Motor neuron (in vitro differentiated cells): ENCODE measurements at regions not wholly inside any gene's neighbourhood (a gene's known extent, or its start where the extent isn't known, plus 50 kb on each side); places are given as distances from the start of the nearest gene placed in this dataset.
"Not testable (repeated sequence)": the region's sequence is repeated elsewhere in the genome, so short reads cannot be mapped to it uniquely, and the experiment has no call there.

Experiments used
- ATAC-seq, 8 experiments: fragments of 200-7000 bp; cut with Tn5 transposase; replicated peaks in 6 of 8; 2 replicates each; pipeline ENCODE4 v1.8.0; 2021; ENCODE audit warnings: mild to moderate bottlenecking in 8 of 8, moderate library complexity in 8 of 8
- H3K27ac ChIP-seq, 2 donors: fragments of 250-450 bp; sonication (Bioruptor Pico); 2 replicates each; pipeline ENCODE4 v1.9.0; 2021; ENCODE audit warnings: antibody characterized with exemption in 2 of 2, mild to moderate bottlenecking in 2 of 2, moderate library complexity in 1 of 2
- H3K4me1 ChIP-seq, 2 donors: fragments of 250-450 bp; sonication (Bioruptor Pico); replicated peaks in 1 of 2; 2 replicates each; pipeline ENCODE4 v1.6.1; 2021; ENCODE audit warnings: antibody characterized with exemption in 2 of 2, mild to moderate bottlenecking in 2 of 2, moderate library complexity in 1 of 2
- H3K4me3 ChIP-seq, 5 donors: fragments of 250-450 bp; sonication (Bioruptor Pico); 2 replicates each; pipeline ENCODE4 v1.9.0; 2021; ENCODE audit warnings: antibody characterized with exemption in 5 of 5, mild to moderate bottlenecking in 5 of 5, moderate library complexity in 4 of 5
- WGBS, 10 experiments: fragments of 450-650 bp; shearing (Covaris generic); methylation state at CpG; one replicate each; pipeline ENCODE4 v1.0.0; 2022; 5-methylcytosine and 5-hydroxymethylcytosine counted together
- in situ Hi-C, 9 experiments: fragments of 400-800 bp; cut with MboI; loops; one replicate each; pipeline ENCODE4 v1.15.0; 2021; ENCODE audit warnings: low sequenced_read_pairs in 9 of 9, low pct_unique_long_range_greater_than_20kb in 2 of 9; ENCODE audit not compliant: unreplicated experiment in 9 of 9

DNA sequence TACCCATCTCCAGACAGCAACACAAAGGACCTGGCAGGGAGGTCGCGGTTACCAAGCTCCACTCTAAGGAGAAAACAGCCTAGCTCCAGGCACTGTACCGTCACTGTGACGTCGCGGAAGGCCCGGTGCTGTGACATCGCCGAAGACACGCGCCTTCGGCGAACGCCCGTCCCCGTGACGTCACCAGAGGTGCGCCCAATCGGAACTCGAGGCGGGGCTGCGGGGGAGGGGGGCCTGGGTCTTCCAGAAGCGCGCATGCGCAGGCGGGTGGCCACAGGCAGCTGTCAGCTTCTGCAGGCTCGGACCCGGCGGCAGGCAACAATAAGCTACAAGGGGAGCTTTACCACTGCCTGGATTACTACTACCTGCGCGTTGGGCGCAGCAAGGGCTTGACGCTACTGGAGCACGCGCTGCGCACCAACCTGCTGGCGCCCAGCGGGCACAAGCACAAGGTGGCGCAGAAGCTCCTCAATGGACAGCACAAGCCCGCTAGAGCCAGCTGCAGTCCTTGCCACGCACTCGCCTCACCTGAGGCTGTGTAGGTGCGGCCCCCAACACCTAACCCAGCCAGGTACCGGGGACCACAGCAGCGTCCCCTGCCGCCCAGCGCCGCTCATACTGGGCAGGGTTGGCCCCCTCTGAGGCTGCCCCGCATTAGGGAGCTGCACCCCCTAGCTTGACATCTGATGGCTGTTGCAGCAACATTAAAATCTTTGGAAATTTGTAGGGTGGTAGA lies 208.4 kb downstream of the TPST1 start:
- 0 to 58% (median 16%) methylated on average over 1 to 11 of the region's 49 CpGs; no CpG with 5 or more reads in 5 of the 10 experiments for WGBS, 10 experiments
- in situ Hi-C loops = no loop called here
- Histone ChIP-seq H3K27ac (peak overlapping the region; percentile 29 to 71), H3K4me3 (peak overlapping the region; percentile 25 to 39 (median 31)), H3K4me1 (peaks cover 0 to 5% of the 10 kb centered on the region in 2 donors)
- ATAC-seq = peak; percentile 85 to 95 (median 92)

DNA sequence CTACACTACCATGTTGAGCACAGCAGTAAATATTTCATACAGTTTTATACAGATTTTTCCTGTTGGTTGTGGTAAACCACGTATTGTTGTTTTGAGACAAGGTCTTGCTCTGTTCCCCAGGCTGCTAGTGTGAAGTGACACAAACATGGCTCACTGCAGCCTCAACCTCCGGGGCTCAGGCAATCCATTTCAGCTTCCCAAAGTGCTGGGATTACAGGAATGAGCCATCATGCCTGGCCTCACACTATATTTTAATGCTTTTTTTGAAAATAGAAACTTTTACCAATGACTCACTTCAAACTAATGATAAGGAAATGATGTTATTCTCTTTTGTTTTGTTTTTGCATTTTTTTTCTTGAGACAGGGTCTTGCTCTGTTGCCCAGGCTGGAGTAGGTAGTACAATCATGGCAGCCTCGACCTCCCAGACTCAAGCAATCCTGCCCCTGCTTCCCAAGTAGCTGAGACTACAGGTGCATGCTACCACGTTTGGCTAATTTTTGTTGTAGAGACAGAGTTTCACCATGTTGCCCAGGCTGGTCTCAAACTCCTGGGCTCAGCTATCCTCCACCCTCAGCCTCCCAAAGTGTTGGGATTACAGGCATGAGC lies 210.6 kb downstream of the TPST1 start:
- WGBS, 10 experiments = 43 to 92% (median 79%) methylated on average over 1 to 4 of the region's 4 CpGs; no CpG with 5 or more reads in 2 of the 10 experiments
- Histone ChIP-seq H3K27ac (no peak overlapping the region), H3K4me1 (peaks cover 0 to 5% of the 10 kb centered on the region in 2 donors), H3K4me3 (no peak overlapping the region)
- in situ Hi-C loops = no loop called here
- no peak for ATAC-seq

- in situ Hi-C loops = no loop called here
- H3K27ac ChIP-seq = no peak overlapping the region
- ATAC-seq = no peak
- H3K4me1 ChIP-seq = peaks cover 0 to 2% of the 10 kb centered on the region in 2 donors
- no peak overlapping the region for H3K4me3 ChIP-seq
- 78 to 100% (median 100%) methylated on average over 1 of the region's 3 CpGs; no CpG with 5 or more reads in 5 of the 10 experiments for WGBS, 10 experiments
Measured at GRCh38 chr7:66418537-66418936, 210.1 kb upstream of the KCTD7 start.

DNA sequence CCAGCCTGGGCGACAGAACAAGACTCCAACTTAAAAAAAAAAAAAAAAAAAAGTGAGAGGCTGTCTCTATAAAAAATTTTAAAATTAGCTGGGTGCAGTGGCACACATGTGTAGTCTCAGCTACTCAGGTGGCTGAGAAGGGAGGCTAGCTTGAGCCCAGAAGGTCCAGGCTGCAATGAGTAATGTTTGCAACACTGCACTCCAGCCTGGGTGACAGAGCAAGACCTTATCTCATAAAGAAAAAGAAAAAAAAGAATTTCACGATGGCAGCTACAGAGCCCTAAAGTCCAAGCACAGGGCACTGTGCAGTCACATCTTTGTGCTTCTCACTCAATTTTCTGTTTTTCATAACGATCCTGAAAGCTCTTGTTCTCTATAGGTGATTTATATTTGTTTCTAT lies 209.5 kb upstream of the KCTD7 start:
- in situ Hi-C loops = no loop called here
- Histone ChIP-seq H3K27ac (no peak overlapping the region), H3K4me1 (no peaks in the 10 kb centered on the region), H3K4me3 (no peak overlapping the region)
- ATAC-seq = no peak
- WGBS, 10 experiments = 67 to 93% (median 79%) methylated on average over 1 to 3 of the region's 3 CpGs; no CpG with 5 or more reads in 2 of the 10 experiments

DNA sequence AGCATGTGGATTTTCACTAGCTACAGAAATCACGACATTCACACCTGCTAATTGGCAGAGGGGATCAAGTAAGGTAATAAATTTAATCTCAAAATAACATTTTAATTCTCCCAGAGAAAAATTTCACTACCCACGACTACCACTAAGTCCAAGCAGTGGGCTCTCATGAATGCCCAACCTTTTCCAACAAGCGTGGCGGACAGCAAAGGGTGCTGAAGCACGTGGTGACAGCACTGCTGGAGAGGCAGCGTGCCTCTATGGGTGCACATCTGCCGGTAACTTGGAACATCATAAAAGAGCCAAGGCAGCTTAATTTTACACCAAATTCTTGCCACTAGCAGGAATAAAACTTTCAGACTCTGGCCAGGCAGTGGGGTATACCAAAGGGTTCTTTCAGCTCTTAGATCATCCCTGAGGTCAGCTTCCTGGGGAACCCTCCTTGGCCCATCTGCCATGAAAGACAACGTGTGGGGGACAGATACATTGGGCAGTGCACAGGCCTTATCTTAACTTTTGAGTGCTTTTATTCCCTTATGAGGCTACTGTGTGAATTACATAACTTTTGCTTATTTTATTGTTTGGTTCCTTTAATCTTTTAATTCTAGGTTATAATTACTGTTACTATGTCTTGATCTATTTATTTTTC lies 206.7 kb upstream of the KCTD7 start:
- Histone ChIP-seq H3K4me1 (no peaks in the 10 kb centered on the region), H3K27ac (no peak overlapping the region), H3K4me3 (no peak overlapping the region)
- ATAC-seq = no peak
- in situ Hi-C loops = no loop called here
- WGBS, 10 experiments = 17 to 94% (median 80%) methylated on average over 1 to 7 of the region's 8 CpGs; no CpG with 5 or more reads in 1 of the 10 experiments

DNA sequence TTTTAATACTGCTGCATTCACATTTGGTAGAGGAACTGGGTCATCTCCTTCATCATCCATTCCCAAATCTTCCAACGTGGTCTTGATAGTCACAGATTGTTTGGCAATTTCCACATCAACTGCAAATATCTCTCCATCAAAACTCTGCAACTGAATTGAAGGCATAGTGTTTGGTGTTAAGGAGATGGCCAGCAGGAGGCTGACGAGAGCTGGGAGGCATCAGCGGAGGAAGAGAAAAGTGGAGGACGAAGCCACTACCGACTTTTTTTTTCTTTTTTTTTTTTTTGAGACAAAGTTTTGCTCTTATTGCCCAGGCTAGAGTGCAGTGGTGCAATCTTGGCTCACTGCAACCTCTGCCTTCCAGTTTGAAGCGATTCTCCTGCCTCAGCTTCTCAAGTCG lies 205.0 kb upstream of the KCTD7 start:
- 85 to 100% (median 94%) methylated on average over 1 to 6 of the region's 7 CpGs; no CpG with 5 or more reads in 5 of the 10 experiments for WGBS, 10 experiments
- no peak overlapping the region for H3K27ac ChIP-seq
- H3K4me3 ChIP-seq = no peak overlapping the region

DNA sequence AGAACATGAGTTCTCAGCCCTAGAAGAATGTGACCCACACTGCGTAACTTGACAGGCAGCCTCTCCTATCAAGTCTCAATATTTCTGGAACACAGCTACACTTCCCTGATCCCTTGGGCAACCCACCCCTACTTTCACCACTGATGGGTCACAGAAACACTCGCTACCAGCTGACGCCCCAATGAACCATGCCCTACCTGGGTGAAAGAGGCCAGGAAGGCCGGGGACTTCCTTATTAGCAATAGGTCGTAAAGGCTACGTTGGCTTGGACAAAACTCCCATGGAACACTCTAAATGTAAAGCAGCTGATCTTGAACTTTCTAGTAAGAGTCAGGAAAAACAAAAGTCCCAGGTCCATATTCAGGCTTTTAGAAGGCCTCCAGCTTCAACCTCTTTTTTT lies 202.3 kb upstream of the KCTD7 start:
- ATAC-seq = no peak
- in situ Hi-C loops = no loop called here
- 80 to 100% (median 100%) methylated on average over 1 to 4 of the region's 6 CpGs; no CpG with 5 or more reads in 2 of the 10 experiments for WGBS, 10 experiments
- Histone ChIP-seq H3K27ac (no peak overlapping the region), H3K4me3 (no peak overlapping the region), H3K4me1 (no peaks in the 10 kb centered on the region)

More for the DNA sequence above, 205.0 kb upstream of the KCTD7 start:
- in situ Hi-C loops = no loop called here
- no peaks in the 10 kb centered on the region for H3K4me1 ChIP-seq
- no peak for ATAC-seq

DNA sequence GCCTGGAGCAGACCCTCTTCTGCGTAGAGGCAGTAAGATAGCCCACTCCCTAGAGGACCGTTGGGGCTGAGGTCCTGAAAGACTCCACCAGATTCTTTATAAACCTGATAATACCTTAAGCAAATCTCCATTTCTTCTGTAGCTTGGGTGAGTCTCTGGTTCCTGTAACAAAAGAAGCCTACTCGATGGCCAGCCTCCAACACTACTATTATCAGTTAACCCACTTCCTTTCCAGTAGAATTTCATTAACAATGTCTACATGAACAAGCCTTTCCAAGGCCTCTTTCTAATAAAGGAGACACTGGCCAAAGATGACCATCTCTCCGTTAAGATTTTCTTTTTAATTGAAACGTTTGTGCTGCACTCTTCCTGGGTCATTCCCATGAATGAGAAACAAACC lies 201.7 kb upstream of the KCTD7 start:
- Histone ChIP-seq H3K4me3 (no peak overlapping the region), H3K27ac (no peak overlapping the region), H3K4me1 (no peaks in the 10 kb centered on the region)
- WGBS, 10 experiments = 50 to 100% (median 88%) methylated on average over 1 to 4 of the region's 5 CpGs; no CpG with 5 or more reads in 1 of the 10 experiments
- in situ Hi-C loops = no loop called here
- ATAC-seq = no peak

DNA sequence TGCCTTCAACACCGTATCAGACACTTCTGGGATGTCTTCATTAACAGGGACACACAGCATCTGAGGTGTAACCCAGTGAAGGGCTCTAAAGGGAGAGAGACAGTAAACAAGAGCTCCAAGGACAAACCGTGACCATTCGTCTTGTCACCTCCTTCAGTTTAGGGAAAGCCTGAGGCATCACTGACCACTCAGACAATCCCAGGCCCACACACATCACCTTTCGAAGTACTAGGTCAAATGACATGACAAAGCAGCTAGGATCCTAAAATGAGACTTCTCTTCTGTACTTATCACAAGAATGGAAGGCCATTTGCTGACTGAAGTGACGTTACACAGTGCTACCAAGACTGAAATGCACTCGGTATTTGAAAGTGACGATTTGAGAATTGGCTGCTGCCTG lies 200.7 kb upstream of the KCTD7 start:
- H3K4me3 ChIP-seq = no peak overlapping the region
- no peaks in the 10 kb centered on the region for H3K4me1 ChIP-seq
- H3K27ac ChIP-seq = no peak overlapping the region
- ATAC-seq = no peak
- WGBS, 10 experiments = 75 to 100% (median 93%) methylated on average over 1 to 6 of the region's 7 CpGs; no CpG with 5 or more reads in 2 of the 10 experiments
- in situ Hi-C loops = no loop called here

DNA sequence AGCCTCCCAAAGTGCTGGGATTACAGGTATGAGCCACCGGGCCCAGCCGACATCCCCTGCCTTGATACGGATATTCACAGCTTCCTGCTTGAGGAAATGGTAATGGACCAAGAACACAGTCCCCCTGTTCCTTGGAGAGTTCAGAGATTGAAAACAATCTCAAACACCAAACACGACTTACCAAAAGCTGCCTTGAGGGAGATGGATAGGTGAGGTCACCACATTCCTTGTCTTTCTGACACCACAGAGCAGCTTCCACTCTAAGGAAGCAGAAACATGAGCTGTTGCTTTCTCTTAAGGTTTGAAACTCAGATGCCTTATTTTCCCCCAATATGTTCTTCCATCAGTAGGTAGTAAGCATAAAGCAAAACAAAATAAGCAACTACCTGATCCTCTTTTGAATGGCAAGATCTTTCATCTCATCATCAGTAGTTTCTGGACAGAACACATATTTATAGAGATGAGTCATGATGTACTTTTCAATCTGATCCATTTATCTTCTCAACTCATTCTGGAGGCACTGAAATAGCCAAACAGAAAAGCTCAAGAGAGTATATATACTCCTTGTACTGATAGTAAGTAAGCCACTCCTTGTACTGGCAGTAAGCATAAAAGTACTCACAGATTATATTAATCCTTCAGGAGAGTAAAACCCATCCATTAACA lies 199.1 kb upstream of the KCTD7 start:
- Histone ChIP-seq H3K27ac (no peak overlapping the region), H3K4me3 (no peak overlapping the region), H3K4me1 (no peaks in the 10 kb centered on the region)
- WGBS, 10 experiments = 80 to 100% (median 87%) methylated on average over 1 to 3 of the region's 4 CpGs; no CpG with 5 or more reads in 6 of the 10 experiments
- in situ Hi-C loops = no loop called here
- no peak for ATAC-seq

DNA sequence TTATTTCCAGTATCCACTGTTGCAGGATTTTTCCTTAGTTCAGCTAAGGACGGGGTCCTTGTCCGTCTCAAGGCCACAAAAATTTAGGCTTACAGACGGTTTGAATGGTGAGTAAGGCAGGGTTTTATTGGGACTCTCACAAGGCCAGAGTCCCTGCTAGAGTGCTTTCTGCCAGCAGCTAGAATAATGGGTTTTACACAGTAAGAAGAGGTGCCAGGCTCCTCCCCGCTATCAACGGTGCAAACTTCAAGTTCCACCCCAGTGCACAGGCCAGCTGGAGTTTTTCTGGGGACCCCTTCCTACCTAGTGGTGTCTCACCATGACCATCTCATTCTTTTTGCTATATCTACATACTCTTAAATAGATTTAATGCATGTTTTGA lies 198.5 kb upstream of the KCTD7 start:
- peak in 1 of 8 experiments; percentile 77 for ATAC-seq
- in situ Hi-C loops = no loop called here
- 17 to 90% (median 73%) methylated on average over 1 to 5 of the region's 5 CpGs; no CpG with 5 or more reads in 2 of the 10 experiments for WGBS, 10 experiments
- H3K27ac ChIP-seq = no peak overlapping the region
- H3K4me1 ChIP-seq = no peaks in the 10 kb centered on the region
- no peak overlapping the region for H3K4me3 ChIP-seq

GRCh38 chr7:66438703-66439405 lies 189.8 kb upstream of the KCTD7 start:
- H3K27ac ChIP-seq, in situ Hi-C loops, H3K4me1 ChIP-seq, ATAC-seq, H3K4me3 ChIP-seq: not testable (repeated sequence)
- WGBS, 10 experiments = 29 to 100% (median 100%) methylated on average over 1 of the region's 1 CpG; no CpG with 5 or more reads in 3 of the 10 experiments
